Neural progenitor cell (in vitro differentiated cells): ENCODE measurements at regions not wholly inside any gene's neighbourhood (a gene's known extent, or its start where the extent isn't known, plus 50 kb on each side); places are given as distances from the start of the nearest gene placed in this dataset.

ENCODE experiments used
- DNase-seq: peaks from one replicate; pipeline ENCODE4 v3.0.0-alpha.2; 2016; ENCODE audit warnings: low spot score
- H2AFZ ChIP-seq: fragments of 200-600 bp; sonication (generic); replicated peaks from 2 replicates; pipeline ENCODE4 v1.6.1; 2016; ENCODE audit warnings: antibody characterized with exemption
- H3F3A ChIP-seq: fragments of 200-600 bp; sonication (generic); 2 replicates; pipeline ENCODE4 v1.6.1; 2016; ENCODE audit warnings: antibody characterized with exemption, low read depth
- H3K27ac ChIP-seq: fragments of 200-600 bp; sonication (generic); 2 replicates; pipeline ENCODE4 v1.5.1; 2016; ENCODE audit warnings: mild to moderate bottlenecking
- H3K27me3 ChIP-seq: fragments of 200-600 bp; sonication (generic); 2 replicates; pipeline ENCODE4 v1.6.1; 2016; ENCODE audit warnings: mild to moderate bottlenecking, moderate library complexity
- H3K36me3 ChIP-seq: fragments of 200-600 bp; sonication (generic); 2 replicates; pipeline ENCODE4 v1.5.1; 2016
- H3K4me1 ChIP-seq: fragments of 200-600 bp; sonication (generic); 2 replicates; pipeline ENCODE4 v1.6.1; 2016; ENCODE audit warnings: mixed run types
- H3K4me2 ChIP-seq: fragments of 200-600 bp; sonication (generic); 2 replicates; pipeline ENCODE4 v1.6.1; 2016
- H3K4me3 ChIP-seq: fragments of 200-600 bp; sonication (generic); 2 replicates; pipeline ENCODE4 v1.5.1; 2016
- H3K79me2 ChIP-seq: fragments of 200-600 bp; sonication (generic); 2 replicates; pipeline ENCODE4 v1.6.1; 2016; ENCODE audit warnings: low read depth
- H3K9ac ChIP-seq: fragments of 200-600 bp; sonication (generic); 2 replicates; pipeline ENCODE4 v1.6.1; 2016
- H3K9me3 ChIP-seq: fragments of 200-600 bp; sonication (generic); 2 replicates; pipeline ENCODE4 v1.5.1; 2016; ENCODE audit warnings: low read depth
- H4K20me1 ChIP-seq: fragments of 200-600 bp; sonication (generic); 2 replicates; pipeline ENCODE4 v1.6.1; 2016; ENCODE audit warnings: low read depth
- H3K27ac Mint-ChIP-seq: 3 replicates; pipeline ENCODE4 v1.8.0; 2021; ENCODE audit warnings: mixed read lengths
- H3K27me3 Mint-ChIP-seq: 2 replicates; pipeline ENCODE4 v1.8.0; 2022; ENCODE audit warnings: low read depth, mild to moderate bottlenecking, inconsistent platforms, moderate library complexity, mixed read lengths; ENCODE audit not compliant: insufficient read depth
- H3K36me3 Mint-ChIP-seq: 3 replicates; pipeline ENCODE4 v1.8.0; 2021; ENCODE audit warnings: mixed read lengths
- H3K4me1 Mint-ChIP-seq: 3 replicates; pipeline ENCODE4 v1.8.0; 2021; ENCODE audit warnings: mixed read lengths
- H3K4me3 Mint-ChIP-seq: 3 replicates; pipeline ENCODE4 v1.8.0; 2021; ENCODE audit warnings: mild to moderate bottlenecking, moderate library complexity, mixed read lengths
- H3K9me3 Mint-ChIP-seq: 3 replicates; pipeline ENCODE4 v1.8.0; 2020; ENCODE audit warnings: mixed read lengths
- CTCF ChIP-seq: fragments of 200-600 bp; sonication (generic); IDR thresholded peaks from 2 replicates; pipeline ENCODE4 v1.5.1; 2017; ENCODE audit warnings: antibody characterized with exemption, mild to moderate bottlenecking
- EZH2 ChIP-seq: fragments of 200-600 bp; sonication (generic); IDR thresholded peaks from 2 replicates; pipeline ENCODE4 v1.6.1; 2017; ENCODE audit warnings: antibody characterized with exemption, mild to moderate bottlenecking, moderate library complexity
- EZH2phosphoT487 ChIP-seq: fragments of 200-600 bp; sonication (generic); IDR thresholded peaks from 2 replicates; pipeline ENCODE4 v1.6.1; 2017; ENCODE audit warnings: antibody characterized with exemption

- Mint-ChIP-seq H3K27me3 (peaks cover 3% of the 10 kb centered on the region), H3K4me3 (no peak overlapping the region), H3K4me1 (peaks cover 12% of the 10 kb centered on the region), H3K27ac (no peak overlapping the region), H3K9me3 (no peaks in the 10 kb centered on the region), H3K36me3 (no peaks in the 10 kb centered on the region)
- Histone ChIP-seq H3K4me1 (no peaks in the 10 kb centered on the region), H2AFZ (no peak overlapping the region), H4K20me1 (no peaks in the 10 kb centered on the region), H3K27me3 (no peaks in the 10 kb centered on the region), H3F3A (peaks cover 7% of the 10 kb centered on the region), H3K9me3 (no peaks in the 10 kb centered on the region), H3K27ac (no peak overlapping the region), H3K9ac (no peak overlapping the region), H3K4me3 (no peak overlapping the region), H3K36me3 (no peaks in the 10 kb centered on the region), H3K79me2 (no peaks in the 10 kb centered on the region), H3K4me2 (no peak overlapping the region)
- TF ChIP-seq CTCF: peak; percentile 75
- no peak for TF ChIP-seq EZH2phosphoT487
- peak; percentile 24 for DNase-seq
These were observed 534.2 kb downstream of the HACE1 start for GRCh38 chr6:104325341-104326172.

- no peaks in the 10 kb centered on the region for H3K36me3 Mint-ChIP-seq
These were observed 535.4 kb downstream of the HACE1 start for GRCh38 chr6:104324301-104324700.

GRCh38 chr6:104322841-104323240 lies 536.9 kb downstream of the HACE1 start:
- DNase-seq: no peak
- H3K4me1 Mint-ChIP-seq: peaks cover 12% of the 10 kb centered on the region
- H3K27ac Mint-ChIP-seq: no peak overlapping the region

More at GRCh38 chr6:104324301-104324700, 535.4 kb downstream of the HACE1 start:
- H3K4me2 ChIP-seq: no peak overlapping the region
- H4K20me1 ChIP-seq: no peaks in the 10 kb centered on the region
- DNase-seq: no peak
- H3K27me3 ChIP-seq: no peaks in the 10 kb centered on the region
- no peak overlapping the region for H3K27ac ChIP-seq
- no peaks in the 10 kb centered on the region for H3K4me1 ChIP-seq
- no peaks in the 10 kb centered on the region for H3K79me2 ChIP-seq
- Mint-ChIP-seq H3K4me3 (no peak overlapping the region), H3K9me3 (no peaks in the 10 kb centered on the region), H3K4me1 (peaks cover 12% of the 10 kb centered on the region), H3K27ac (no peak overlapping the region), H3K27me3 (peaks cover 6% of the 10 kb centered on the region)
- no peak overlapping the region for H3K9ac ChIP-seq
- H3K4me3 ChIP-seq: no peak overlapping the region
- peaks cover 7% of the 10 kb centered on the region for H3F3A ChIP-seq
- TF ChIP-seq EZH2phosphoT487 (no peak), CTCF (no peak), EZH2 (no peak)
- H2AFZ ChIP-seq: no peak overlapping the region
- no peaks in the 10 kb centered on the region for H3K9me3 ChIP-seq
- H3K36me3 ChIP-seq: no peaks in the 10 kb centered on the region

More at GRCh38 chr6:104322841-104323240, 536.9 kb downstream of the HACE1 start:
- no peaks in the 10 kb centered on the region for H4K20me1 ChIP-seq
- H3K79me2 ChIP-seq: no peaks in the 10 kb centered on the region
- H3K27ac ChIP-seq: no peak overlapping the region
- H3K4me1 ChIP-seq: no peaks in the 10 kb centered on the region
- H3K36me3 ChIP-seq: no peaks in the 10 kb centered on the region
- Mint-ChIP-seq H3K36me3 (no peaks in the 10 kb centered on the region), H3K9me3 (no peaks in the 10 kb centered on the region), H3K27me3 (peaks cover 6% of the 10 kb centered on the region), H3K4me3 (no peak overlapping the region)
- no peak for TF ChIP-seq CTCF
- H3K27me3 ChIP-seq: no peaks in the 10 kb centered on the region
- no peak overlapping the region for H3K9ac ChIP-seq
- no peak overlapping the region for H3K4me3 ChIP-seq
- H3F3A ChIP-seq: peaks cover 7% of the 10 kb centered on the region
- no peak overlapping the region for H2AFZ ChIP-seq
- H3K4me2 ChIP-seq: no peak overlapping the region
- no peaks in the 10 kb centered on the region for H3K9me3 ChIP-seq
